ES-I3 (cell line): ENCODE measurements at regions not wholly inside any gene's neighbourhood (a gene's known extent, or its start where the extent isn't known, plus 50 kb on each side); places are given as distances from the start of the nearest gene placed in this dataset.

Source experiments
- H3K36me3 ChIP-seq: 2 replicates; pipeline ENCODE4 v1.6.1; 2013; ENCODE audit warnings: mild to moderate bottlenecking, low read length, control low read depth, moderate library complexity; ENCODE audit not compliant: insufficient read depth
- H3K4me1 ChIP-seq: 2 replicates; pipeline ENCODE4 v1.6.1; 2013; ENCODE audit warnings: mild to moderate bottlenecking, control low read depth, low read length; ENCODE audit not compliant: insufficient read depth
- H3K9ac ChIP-seq: 2 replicates; pipeline ENCODE4 v1.6.1; 2013; ENCODE audit warnings: low read depth, mild to moderate bottlenecking, low read length, moderate library complexity
- H3K9me3 ChIP-seq: 2 replicates; pipeline ENCODE4 v1.6.1; 2013; ENCODE audit warnings: mild to moderate bottlenecking, low read length, moderate library complexity; ENCODE audit not compliant: control insufficient read depth, insufficient read depth

DNA sequence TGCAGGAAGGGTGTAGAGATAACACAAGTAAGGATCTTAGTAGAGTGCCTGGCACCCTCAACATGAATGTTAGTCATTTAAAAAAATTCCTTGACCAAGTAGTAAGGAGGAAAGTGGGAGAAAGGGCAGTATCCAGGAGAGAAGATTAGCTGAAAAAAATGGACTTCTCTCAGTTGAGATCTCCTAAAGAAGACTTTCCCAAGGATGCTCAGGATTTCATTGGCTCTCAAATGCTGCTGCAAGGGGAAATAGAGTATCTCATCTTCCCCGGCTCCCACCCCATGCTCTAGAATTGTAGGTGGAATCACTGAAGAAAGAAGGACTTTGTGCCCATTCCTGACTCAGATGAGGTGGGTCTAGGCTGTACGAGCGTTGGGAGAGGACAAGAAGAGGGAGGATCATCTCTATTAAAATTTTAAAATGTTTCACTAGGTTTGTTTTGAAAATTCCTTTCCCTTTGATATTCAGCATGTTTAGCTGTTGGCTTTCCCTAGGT, 231.1 kb downstream of the MYCN start:
- Histone ChIP-seq H3K9ac (no peak overlapping the region), H3K36me3 (no peaks in the 10 kb centered on the region), H3K4me1 (peaks cover 21% of the 10 kb centered on the region), H3K9me3 (no peaks in the 10 kb centered on the region)

DNA sequence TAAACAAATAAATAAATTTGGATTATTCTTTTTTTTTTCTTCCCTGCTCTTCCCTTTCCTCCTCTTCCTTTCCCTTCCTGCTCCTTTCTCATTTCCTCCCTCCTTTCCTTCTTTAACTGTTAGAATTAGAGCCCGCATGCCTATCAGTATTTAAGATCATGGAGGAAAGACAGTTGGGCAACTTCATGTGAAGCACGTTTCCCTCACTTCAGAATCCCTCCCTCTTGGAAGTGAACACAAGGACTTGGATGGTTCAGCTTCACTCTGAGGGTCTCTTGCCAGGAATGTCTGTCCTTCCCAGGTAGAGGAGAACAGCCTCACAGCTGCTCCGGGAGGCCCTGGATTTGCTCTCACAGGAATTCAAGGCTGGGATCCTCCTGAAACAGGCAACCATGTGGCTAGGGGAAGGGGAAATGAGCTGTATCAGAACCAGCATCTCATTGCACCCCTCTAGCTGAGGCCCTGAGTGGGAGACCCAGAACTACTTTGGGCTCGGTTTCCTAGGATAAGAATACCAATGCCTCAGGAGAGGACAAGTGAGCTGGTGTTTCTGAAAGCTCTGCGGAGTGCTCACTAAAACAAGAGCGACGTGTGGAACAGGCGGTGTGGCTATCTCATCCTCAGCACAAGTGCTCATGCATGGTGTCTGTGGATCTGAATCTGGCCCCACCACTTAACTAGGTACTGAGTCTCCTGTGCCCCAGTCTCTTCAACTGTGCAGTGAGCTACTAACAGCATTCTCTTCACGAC, 230.5 kb downstream of the MYCN start:
- H3K4me1 ChIP-seq: peaks cover 27% of the 10 kb centered on the region
- no peak overlapping the region for H3K9ac ChIP-seq
- H3K9me3 ChIP-seq: no peaks in the 10 kb centered on the region
- H3K36me3 ChIP-seq: no peaks in the 10 kb centered on the region

DNA sequence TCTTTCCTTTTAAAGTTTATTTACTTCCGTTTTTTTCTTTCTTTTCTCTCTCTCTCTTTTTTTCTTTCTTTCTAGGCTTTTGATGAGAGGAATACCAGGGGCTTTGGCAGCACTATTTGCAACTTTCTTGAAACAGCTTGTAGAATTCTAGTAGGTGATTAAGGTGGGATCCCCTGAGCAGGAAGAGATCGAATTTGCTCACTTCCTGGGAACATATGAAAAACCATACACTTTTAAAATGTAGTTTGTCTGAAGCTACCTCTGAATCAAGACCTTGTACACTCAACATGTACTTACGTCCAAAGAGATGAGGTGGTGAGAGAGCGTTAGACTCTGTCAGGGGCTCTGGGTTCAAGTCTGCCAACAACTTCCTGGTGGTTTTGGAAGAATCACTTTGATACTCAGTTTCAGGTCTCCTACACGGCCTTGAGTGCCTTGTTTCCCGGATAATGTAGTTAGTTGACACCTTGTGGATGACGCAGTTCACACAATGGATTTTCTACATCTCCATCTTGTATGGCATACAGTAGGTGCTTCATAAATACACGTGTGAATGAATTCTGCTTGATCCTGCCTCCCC, 229.1 kb downstream of the MYCN start:
- no peak overlapping the region for H3K9ac ChIP-seq
- H3K36me3 ChIP-seq: no peaks in the 10 kb centered on the region
- no peaks in the 10 kb centered on the region for H3K9me3 ChIP-seq
- H3K4me1 ChIP-seq: peaks cover 28% of the 10 kb centered on the region

DNA sequence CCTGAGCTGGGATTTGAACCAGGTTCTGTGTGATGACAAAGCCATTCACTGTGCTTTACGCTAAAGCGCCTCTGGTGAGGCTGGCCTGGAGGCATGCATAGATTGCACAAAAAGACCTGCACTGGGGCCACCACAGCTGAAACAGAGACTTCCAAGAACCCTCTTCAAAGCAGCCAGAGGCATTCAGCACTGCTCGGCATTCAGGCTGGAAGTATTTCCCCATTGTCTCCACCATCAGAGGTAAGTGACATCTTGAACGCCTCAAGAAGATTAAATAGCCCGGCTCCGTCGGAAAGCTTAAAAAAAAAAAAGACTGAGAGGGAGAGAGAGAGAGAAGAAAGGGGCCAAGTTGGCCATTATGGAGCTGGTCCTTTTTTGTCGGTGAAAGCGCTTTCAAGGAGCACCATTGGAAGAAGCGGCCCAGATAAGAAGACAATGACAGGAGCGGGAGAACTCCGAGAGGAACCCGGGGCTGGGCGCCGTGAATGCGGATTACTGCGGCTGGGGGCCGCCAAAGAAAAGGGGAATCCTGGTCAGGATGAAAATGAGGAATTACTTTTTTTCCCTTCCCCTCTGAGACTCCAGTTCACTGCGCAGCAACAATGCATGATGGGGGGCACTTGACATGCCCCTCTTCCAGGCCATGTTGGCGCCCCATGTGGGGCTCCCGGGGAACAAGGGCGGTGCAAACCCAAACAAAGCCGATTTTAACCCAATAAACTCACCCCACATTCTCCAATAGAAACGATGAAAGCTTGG, 228.3 kb downstream of the MYCN start:
- Histone ChIP-seq H3K9ac (no peak overlapping the region), H3K4me1 (peaks cover 28% of the 10 kb centered on the region), H3K9me3 (no peaks in the 10 kb centered on the region), H3K36me3 (no peaks in the 10 kb centered on the region)

DNA sequence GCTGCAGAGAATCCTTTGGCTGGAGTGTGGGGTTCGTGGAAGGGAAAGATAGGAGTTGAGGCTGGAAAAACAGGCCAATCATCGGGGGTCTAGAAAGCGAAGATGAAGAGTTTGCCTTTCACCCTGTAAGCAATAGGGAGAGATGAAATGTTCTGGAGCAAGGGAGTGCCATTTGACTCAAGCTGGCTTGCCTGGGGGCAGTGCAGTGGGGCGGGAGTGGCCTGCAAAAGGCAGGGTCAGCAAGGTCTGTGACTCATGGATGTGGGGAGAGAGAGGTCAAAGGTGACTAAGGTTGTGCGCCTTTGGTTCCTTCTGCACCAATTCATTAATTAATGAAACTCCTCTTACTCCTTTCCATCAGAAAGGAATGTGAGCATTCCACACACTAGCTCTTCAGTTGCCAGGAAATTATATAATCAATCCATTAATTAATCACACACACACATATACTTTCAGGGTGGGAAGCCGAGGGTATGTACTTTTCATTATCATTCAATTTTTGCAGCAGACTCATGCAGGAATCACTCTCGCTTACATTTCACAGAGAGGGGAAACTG, 227.6 kb downstream of the MYCN start:
- Histone ChIP-seq H3K9ac (no peak overlapping the region), H3K36me3 (no peaks in the 10 kb centered on the region), H3K9me3 (no peaks in the 10 kb centered on the region), H3K4me1 (peaks cover 28% of the 10 kb centered on the region)

DNA sequence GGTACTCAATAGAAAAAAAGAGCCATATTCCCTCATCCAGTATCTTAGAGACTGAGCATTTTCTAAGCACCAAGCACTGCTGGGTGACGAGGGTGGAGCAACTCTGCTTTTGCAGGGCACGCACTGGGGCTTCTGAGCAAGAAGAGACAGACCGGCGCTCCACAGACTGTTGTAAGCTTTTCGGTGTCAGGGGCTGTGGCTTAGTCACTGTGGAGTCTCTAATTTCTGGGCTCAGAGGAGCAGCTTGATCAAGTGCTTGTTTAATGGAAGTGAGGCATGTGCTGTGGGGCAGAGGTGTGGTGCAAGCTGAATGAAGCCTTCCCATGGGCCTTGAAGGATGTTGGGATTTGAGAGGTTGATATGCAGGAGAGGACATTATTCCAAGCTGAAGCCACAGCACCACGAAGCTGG, 227.1 kb downstream of the MYCN start:
- Histone ChIP-seq H3K9ac (no peak overlapping the region), H3K36me3 (no peaks in the 10 kb centered on the region), H3K9me3 (no peaks in the 10 kb centered on the region), H3K4me1 (peaks cover 28% of the 10 kb centered on the region)

DNA sequence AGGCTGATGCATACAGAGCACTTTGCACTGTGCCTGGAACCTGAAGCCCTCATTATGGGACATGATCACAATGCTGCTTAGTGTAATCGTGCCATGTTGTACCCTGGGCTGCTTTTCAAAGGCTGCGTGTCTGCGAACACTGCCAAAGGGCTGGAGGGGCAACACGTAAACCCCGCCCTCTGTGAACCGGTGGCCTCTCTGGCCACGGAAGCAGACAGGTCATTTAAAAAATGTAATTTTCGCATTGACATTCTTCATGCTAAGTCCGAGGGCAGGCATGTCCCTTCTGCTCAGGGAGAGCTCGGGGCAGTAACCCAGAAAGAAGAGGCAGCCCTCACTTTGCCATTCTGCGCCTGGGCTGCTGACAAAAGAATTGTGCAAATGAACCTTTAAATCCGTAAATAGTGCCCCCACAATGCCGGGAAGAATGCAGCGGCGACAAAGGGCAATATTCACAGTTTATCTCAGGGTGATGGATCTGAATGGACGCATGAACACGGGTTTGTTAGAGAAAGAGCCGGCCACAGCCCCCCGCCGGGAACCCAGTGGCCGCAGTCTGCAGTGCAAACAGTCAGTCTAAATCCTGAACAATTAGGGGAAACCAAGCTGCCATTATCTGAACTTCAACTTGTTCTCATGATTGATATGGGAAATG, 226.1 kb downstream of the MYCN start:
- Histone ChIP-seq H3K4me1 (peaks cover 28% of the 10 kb centered on the region), H3K36me3 (no peaks in the 10 kb centered on the region), H3K9ac (no peak overlapping the region), H3K9me3 (no peaks in the 10 kb centered on the region)

DNA sequence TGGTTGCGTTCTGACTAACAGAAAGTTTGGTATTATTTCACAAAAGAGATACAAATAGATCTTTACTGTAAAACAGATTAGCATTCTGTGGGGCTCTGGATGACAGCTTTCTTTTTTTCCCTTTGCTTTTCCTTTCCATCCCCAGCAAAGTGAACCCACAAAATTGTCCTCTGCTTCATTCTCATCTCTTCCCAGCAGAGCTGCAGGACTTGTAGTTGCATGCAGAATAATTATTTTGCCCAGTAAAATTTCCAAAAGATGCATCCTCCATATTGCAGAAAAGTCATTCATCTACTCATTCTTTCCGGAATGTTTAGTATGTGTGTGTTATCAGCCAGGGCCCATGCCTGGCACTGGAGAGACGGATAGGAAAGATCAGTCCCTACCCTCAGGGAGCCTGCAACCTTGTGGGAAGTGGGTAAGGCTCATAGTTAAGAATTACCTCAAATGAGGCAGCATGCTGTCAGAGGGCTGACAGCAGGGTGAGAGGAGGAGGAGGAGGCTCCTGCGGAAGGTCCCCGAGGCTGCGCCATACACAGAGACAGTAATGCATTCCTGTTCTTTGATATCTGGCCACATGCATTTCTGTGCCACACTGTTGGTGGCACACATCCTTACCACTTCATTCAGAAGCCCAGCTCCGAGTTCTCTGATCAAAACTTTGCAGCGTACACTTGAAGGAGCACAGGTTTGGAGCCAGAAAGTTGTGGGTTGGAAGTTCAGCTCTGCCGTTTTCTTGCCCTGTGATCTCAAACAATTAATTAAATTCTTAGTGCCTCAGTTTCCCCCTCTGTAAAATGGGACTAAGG, 225.4 kb downstream of the MYCN start:
- Histone ChIP-seq H3K9ac (no peak overlapping the region), H3K4me1 (peaks cover 28% of the 10 kb centered on the region), H3K36me3 (no peaks in the 10 kb centered on the region), H3K9me3 (no peaks in the 10 kb centered on the region)

DNA sequence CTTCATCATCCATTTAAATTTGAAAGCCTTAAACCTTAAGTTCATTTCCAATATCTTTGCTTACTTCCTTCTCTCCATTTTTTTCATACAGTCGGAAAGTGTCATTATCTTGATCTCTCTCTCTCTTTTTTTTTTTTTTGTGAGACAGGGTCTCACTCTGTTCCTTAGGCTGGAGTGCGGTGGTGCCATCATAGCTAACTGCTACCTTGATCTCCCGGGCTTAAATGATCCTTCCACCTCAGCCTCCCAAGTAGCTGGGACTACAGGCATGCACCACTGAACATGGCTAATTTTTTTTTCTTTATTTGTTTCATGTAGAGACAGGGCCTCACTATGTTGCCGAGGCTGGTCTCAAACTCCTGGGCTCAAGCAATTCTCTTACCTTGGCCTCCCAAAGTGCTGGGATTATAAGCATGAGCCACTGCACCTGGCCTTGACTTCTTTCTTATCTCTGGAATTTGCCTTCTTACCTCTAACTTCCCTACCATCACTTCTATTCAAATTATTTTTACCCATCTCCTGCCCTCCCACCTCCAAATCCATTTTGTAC, 222.2 kb downstream of the MYCN start:
- no peaks in the 10 kb centered on the region for H3K36me3 ChIP-seq
- H3K9me3 ChIP-seq: no peaks in the 10 kb centered on the region
- H3K9ac ChIP-seq: no peak overlapping the region

DNA sequence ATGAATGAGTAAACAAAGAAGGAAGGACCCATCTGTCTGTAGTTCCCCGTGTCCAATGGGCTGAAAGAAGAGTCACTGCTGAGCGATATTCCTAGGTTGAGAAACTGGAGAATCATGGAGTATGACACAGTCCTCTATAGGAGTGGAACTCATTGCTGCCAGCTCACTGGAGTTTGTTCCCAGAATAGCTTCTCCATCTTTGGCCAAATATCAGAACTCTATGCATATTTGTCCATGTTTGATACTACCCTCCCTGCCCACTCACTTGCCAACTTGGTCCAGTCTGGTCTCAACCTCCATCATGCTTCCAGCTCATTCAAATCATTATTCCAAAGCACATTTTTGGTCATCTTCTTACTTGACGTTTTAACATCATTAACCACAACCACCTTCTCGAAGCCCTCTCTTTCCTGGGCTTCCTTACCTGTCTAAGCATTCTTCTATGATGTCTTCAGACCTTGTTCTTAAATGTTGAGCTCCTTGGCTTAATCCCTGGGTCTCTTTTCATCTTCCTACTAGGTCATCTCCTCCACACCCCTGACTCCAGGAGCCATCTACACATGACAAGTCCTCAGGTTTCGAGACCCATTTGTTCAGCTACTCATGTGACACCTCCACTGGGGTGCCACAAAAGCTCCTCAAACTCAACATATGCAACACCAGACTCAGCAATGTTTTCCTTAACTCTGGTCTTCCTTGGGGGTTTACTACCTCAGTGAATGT, 221.6 kb downstream of the MYCN start:
- Histone ChIP-seq H3K9me3 (no peaks in the 10 kb centered on the region), H3K4me1 (peaks cover 10% of the 10 kb centered on the region; the same call in 1 of the 2 replicates), H3K36me3 (no peaks in the 10 kb centered on the region), H3K9ac (no peak overlapping the region)

More for the DNA sequence above, 222.2 kb downstream of the MYCN start:
- H3K4me1 ChIP-seq: peaks cover 16% of the 10 kb centered on the region

DNA sequence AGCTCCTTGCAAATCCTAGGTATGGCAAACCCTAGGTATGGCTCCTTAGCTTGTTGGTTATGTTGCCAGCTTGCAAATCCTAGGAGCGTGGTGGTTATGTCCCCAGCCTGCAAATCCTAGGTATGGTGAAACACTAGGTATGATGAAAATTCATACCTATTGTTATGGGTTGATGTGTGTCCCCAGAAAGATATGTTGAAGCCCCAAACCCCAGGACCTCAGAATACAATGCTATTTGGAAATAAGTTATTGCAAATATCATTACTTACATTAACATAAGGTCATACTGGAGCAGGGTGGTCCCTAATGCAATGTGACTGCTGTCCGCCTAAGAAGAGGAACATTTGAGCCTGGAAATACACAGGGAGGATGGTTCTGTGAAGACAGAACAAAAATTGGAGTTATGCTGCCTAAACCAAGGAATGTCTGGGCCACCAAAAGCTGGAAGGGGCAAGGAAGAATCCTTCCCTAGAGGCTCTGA, 220.8 kb downstream of the MYCN start:
- no peak overlapping the region for H3K9ac ChIP-seq

DNA sequence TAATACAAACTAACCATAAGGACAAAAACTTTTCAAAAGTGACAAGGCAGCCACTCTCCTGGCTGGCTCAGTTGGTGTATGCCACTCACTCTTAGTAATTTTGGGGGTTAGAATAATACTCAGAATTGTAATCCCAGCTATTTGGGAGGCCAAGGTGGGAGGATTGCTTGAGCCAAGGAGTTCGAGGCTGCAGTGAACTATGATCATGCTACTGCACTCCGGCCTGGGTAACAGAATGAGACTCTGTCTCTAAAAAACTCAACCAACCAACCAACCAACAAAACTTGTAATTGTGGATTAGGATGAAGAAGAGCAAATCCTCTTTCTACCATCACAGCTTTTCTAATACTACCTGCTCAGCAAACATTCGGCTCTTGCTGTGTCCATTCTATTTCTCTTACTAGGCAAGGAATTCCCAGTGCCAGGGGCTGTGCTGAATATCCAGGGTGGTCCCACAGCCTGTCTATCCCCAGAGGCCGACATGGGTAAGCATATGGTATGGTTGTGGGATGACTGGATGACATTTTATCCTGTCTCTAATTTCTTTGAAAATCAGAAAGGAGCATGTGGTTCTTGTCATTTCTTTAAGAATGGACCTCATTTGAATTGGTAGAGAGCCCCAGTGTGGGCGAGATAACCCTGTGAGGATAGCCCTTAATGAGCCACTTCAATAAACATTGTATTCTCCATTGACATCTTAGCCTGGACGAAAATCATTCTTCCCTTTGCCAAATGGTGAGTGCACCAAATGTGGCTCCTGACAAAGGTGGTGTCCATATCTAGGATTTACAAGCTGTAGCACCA, 220.1 kb downstream of the MYCN start:
- Histone ChIP-seq H3K9me3 (no peaks in the 10 kb centered on the region), H3K36me3 (no peaks in the 10 kb centered on the region), H3K9ac (no peak overlapping the region), H3K4me1 (no peaks in the 10 kb centered on the region)

More for the DNA sequence above, 220.8 kb downstream of the MYCN start:
- Histone ChIP-seq H3K36me3 (no peaks in the 10 kb centered on the region), H3K4me1 (peaks cover 4% of the 10 kb centered on the region; the same call in 1 of the 2 replicates), H3K9me3 (no peaks in the 10 kb centered on the region)
